ENCODE measurements at regions not wholly inside any gene's neighbourhood (a gene's known extent, or its start where the extent isn't known, plus 50 kb on each side); places are given as distances from the start of the nearest gene placed in this dataset.

DNA sequence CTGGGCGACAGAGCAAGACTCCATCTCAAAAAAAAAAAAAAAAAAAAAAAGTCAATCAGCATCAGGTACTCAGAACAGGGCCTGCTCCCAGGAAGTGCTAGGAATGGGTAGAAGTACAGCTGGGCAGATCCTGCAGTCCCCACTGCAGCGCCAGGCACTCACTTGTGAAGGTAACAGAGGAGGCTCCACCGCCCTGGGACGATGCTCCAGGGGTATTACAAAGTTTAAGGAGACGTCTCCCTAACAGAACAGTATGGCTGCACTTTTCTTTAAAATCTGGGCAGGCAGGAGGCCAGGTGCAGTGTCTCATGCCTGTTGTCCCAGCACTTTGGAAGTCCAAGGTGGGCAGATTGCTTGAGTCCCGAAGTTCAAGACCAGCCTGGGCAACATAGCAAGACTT, 1449.0 kb downstream of the BRD1 start:
- TF ChIP-seq POLR2A (IDR thresholded peaks at IDR 0.05; ENCODE audit: low read depth, low read length) (no peak), POLR2AphosphoS5 (IDR thresholded peaks at IDR 0.05; ENCODE audit: low read depth, low read length) (no peak), TAF1 (IDR thresholded peaks at IDR 0.05; ENCODE audit: low read depth, low read length) (no peak)

Data from GM12891 (cell line).